ENCODE measurements at regions not wholly inside any gene's neighbourhood (a gene's known extent, or its start where the extent isn't known, plus 50 kb on each side); places are given as distances from the start of the nearest gene placed in this dataset.

GRCh38 chr10:88122145-88122544 is 258.7 kb downstream of the PTEN start:
- CTCF ChIA-PET = no interaction called here

GRCh38 chr10:88122576-88122975 is 259.2 kb downstream of the PTEN start:
- intact Hi-C loops (cut with micrococcal nuclease; ENCODE audit: unreplicated experiment) = no loop called here
- no peak for DNase-seq
- no peaks in the 10 kb centered on the region for H3K9me3 Mint-ChIP-seq (ENCODE audit: unreplicated experiment)
- Histone ChIP-seq H3K27me3 (replicated peaks; ENCODE audit: control insufficient read depth, insufficient read depth, low read length) (no peaks in the 10 kb centered on the region), H3K4me3 (ENCODE audit: low read depth, low read length) (no peak overlapping the region), H3K4me1 (peaks cover 3% of the 10 kb centered on the region; the same call in 1 of the 2 replicates), H3K9me3 (no peaks in the 10 kb centered on the region), H3K36me3 (ENCODE audit: control insufficient read depth, insufficient read depth, low read length) (no peaks in the 10 kb centered on the region)
- H3K27me3 Mint-ChIP-seq (ENCODE audit: insufficient read depth, unreplicated experiment) = no peaks in the 10 kb centered on the region
- H3K36me3 Mint-ChIP-seq (ENCODE audit: insufficient read depth, unreplicated experiment) = no peaks in the 10 kb centered on the region
- H3K4me3 Mint-ChIP-seq (ENCODE audit: unreplicated experiment) = no peak overlapping the region
- no peak overlapping the region for H3K27ac Mint-ChIP-seq (ENCODE audit: unreplicated experiment)
- ChIA-PET POLR2A (no interaction called here), CTCF (no interaction called here)
- no TSS peak for BruUV-seq (replicated peaks)
- no peak for TF ChIP-seq CTCF (IDR thresholded peaks at IDR 0.05; ENCODE audit: insufficient read depth in 1 of 2, low read depth in 1 of 2, low read length in 1 of 2, severe bottlenecking in 1 of 2, unreplicated experiment in 1 of 2)
- H3K4me1 Mint-ChIP-seq (ENCODE audit: low read depth, unreplicated experiment) = no peaks in the 10 kb centered on the region

More at GRCh38 chr10:88122145-88122544, 258.7 kb downstream of the PTEN start:
- Mint-ChIP-seq H3K9me3 (ENCODE audit: unreplicated experiment) (no peaks in the 10 kb centered on the region), H3K36me3 (ENCODE audit: insufficient read depth, unreplicated experiment) (no peaks in the 10 kb centered on the region), H3K27ac (ENCODE audit: unreplicated experiment) (no peak overlapping the region), H3K4me1 (ENCODE audit: low read depth, unreplicated experiment) (no peaks in the 10 kb centered on the region), H3K27me3 (ENCODE audit: insufficient read depth, unreplicated experiment) (no peaks in the 10 kb centered on the region), H3K4me3 (ENCODE audit: unreplicated experiment) (no peak overlapping the region)
- TF ChIP-seq CTCF (IDR thresholded peaks at IDR 0.05; ENCODE audit: insufficient read depth in 1 of 2, low read depth in 1 of 2, low read length in 1 of 2, severe bottlenecking in 1 of 2, unreplicated experiment in 1 of 2) = no peak
- H3K4me3 ChIP-seq (ENCODE audit: low read depth, low read length) = no peak overlapping the region
- POLR2A ChIA-PET = no interaction called here
- no peaks in the 10 kb centered on the region for H3K9me3 ChIP-seq
- intact Hi-C loops (cut with micrococcal nuclease; ENCODE audit: unreplicated experiment) = no loop called here
- H3K36me3 ChIP-seq (ENCODE audit: control insufficient read depth, insufficient read depth, low read length) = no peaks in the 10 kb centered on the region
- H3K4me1 ChIP-seq = peaks cover 3% of the 10 kb centered on the region; the same call in 1 of the 2 replicates
- no TSS peak for BruUV-seq (replicated peaks)
- no peaks in the 10 kb centered on the region for H3K27me3 ChIP-seq (replicated peaks; ENCODE audit: control insufficient read depth, insufficient read depth, low read length)
- no peak for DNase-seq

- ChIA-PET CTCF (no interaction called here), POLR2A (no interaction called here)
- BruUV-seq (replicated peaks) = no TSS peak
- Mint-ChIP-seq H3K9me3 (ENCODE audit: unreplicated experiment) (no peaks in the 10 kb centered on the region), H3K36me3 (ENCODE audit: insufficient read depth, unreplicated experiment) (no peaks in the 10 kb centered on the region), H3K27me3 (ENCODE audit: insufficient read depth, unreplicated experiment) (no peaks in the 10 kb centered on the region), H3K27ac (ENCODE audit: unreplicated experiment) (no peak overlapping the region), H3K4me1 (ENCODE audit: low read depth, unreplicated experiment) (no peaks in the 10 kb centered on the region), H3K4me3 (ENCODE audit: unreplicated experiment) (no peak overlapping the region)
- Histone ChIP-seq H3K27me3 (replicated peaks; ENCODE audit: control insufficient read depth, insufficient read depth, low read length) (no peaks in the 10 kb centered on the region), H3K4me3 (ENCODE audit: low read depth, low read length) (no peak overlapping the region), H3K9me3 (no peaks in the 10 kb centered on the region), H3K36me3 (ENCODE audit: control insufficient read depth, insufficient read depth, low read length) (no peaks in the 10 kb centered on the region), H3K4me1 (no peaks in the 10 kb centered on the region)
- intact Hi-C loops (cut with micrococcal nuclease; ENCODE audit: unreplicated experiment) = no loop called here
- TF ChIP-seq CTCF (IDR thresholded peaks at IDR 0.05; ENCODE audit: insufficient read depth in 1 of 2, low read depth in 1 of 2, low read length in 1 of 2, severe bottlenecking in 1 of 2, unreplicated experiment in 1 of 2) = no peak
- DNase-seq = no peak
These were observed 262.3 kb downstream of the PTEN start for GRCh38 chr10:88125766-88126165.
